ENCODE measurements at regions not wholly inside any gene's neighbourhood (a gene's known extent, or its start where the extent isn't known, plus 50 kb on each side); places are given as distances from the start of the nearest gene placed in this dataset.

GRCh38 chr2:83874712-83875430, 584.2 kb downstream of the SUCLG1 start:
- TF ChIP-seq CTCF (IDR thresholded peaks at IDR 0.05), result no peak
- TF ChIP-seq POLR2A (IDR thresholded peaks at IDR 0.05), result no peak

All from heart left ventricle (tissue), 13 donors.